Upper lobe of left lung (tissue), 6 donors: ENCODE measurements at regions not wholly inside any gene's neighbourhood (a gene's known extent, or its start where the extent isn't known, plus 50 kb on each side); places are given as distances from the start of the nearest gene placed in this dataset.

Experiments used
- ATAC-seq, 2 donors: fragments of 200-7000 bp; cut with Tn5 transposase; one replicate each; pipeline ENCODE4 v1.9.1; 2022; ENCODE audit warnings: mild to moderate bottlenecking in 2 of 2, moderate library complexity in 2 of 2; ENCODE audit not compliant: low FRiP score in 2 of 2
- DNase-seq, 2 donors: peaks; one replicate each; pipeline ENCODE4 v3.0.0-alpha.2; 2019 to 2020
- H3K27ac ChIP-seq, 4 donors: fragments of 200-600 bp; sonication (generic); one replicate each; pipeline ENCODE4 v1.5.1; 2016 to 2019
- H3K27me3 ChIP-seq, 4 donors: fragments of 200-600 bp; sonication (generic); one replicate each; pipeline ENCODE4 v1.5.1; 2017 to 2019
- H3K36me3 ChIP-seq, 4 donors: fragments of 200-600 bp; sonication (generic); one replicate each; pipeline ENCODE4 v1.5.1; 2016 to 2019
- H3K4me1 ChIP-seq, 4 donors: fragments of 200-600 bp; sonication (generic); one replicate each; pipeline ENCODE4 v1.5.1; 2018 to 2019
- H3K4me3 ChIP-seq, 4 donors: fragments of 200-600 bp; sonication (generic); one replicate each; pipeline ENCODE4 v1.5.1; 2017 to 2019; ENCODE audit warnings: mild to moderate bottlenecking in 2 of 4, moderate library complexity in 1 of 4
- H3K9me3 ChIP-seq, 4 donors: fragments of 200-600 bp; sonication (generic); one replicate each; pipeline ENCODE4 v1.5.1; 2018 to 2019
- CTCF ChIP-seq, 6 experiments: fragments of 450-650 bp in 4 of 6; fragments of 200-600 bp in 2 of 6; sonication (generic) in 2 of 6; IDR thresholded peaks; one replicate each; pipeline ENCODE4 v1.5.1; 2016 to 2019; ENCODE audit warnings: antibody characterized with exemption in 6 of 6
- EP300 ChIP-seq, 4 donors: sonication (generic); formaldehyde crosslinking; IDR thresholded peaks; one replicate each; pipeline ENCODE4 v1.5.1; 2017; ENCODE audit warnings: antibody characterized with exemption in 4 of 4, control low read depth in 2 of 4
- POLR2A ChIP-seq, 4 donors: fragments of 450-650 bp; IDR thresholded peaks; one replicate each; pipeline ENCODE4 v1.5.1; 2016 to 2017; ENCODE audit warnings: antibody characterized with exemption in 4 of 4, mild to moderate bottlenecking in 2 of 4
- POLR2AphosphoS5 ChIP-seq, 2 donors: sonication (generic); formaldehyde crosslinking; IDR thresholded peaks; one replicate each; pipeline ENCODE4 v1.5.1; 2017; ENCODE audit warnings: antibody characterized with exemption in 2 of 2
- WGBS, 2 donors: methylation state at CpG; one replicate each; pipeline ENCODE4 v1.1.5; 2017 to 2018; 5-methylcytosine and 5-hydroxymethylcytosine counted together
- donor health status: DM: no; HTN: no; CAD: no; lungs with moderate emphysema.
- donor health status: DM: no; HTN: yes; CAD: no; lungs with severe emphysema.

DNA sequence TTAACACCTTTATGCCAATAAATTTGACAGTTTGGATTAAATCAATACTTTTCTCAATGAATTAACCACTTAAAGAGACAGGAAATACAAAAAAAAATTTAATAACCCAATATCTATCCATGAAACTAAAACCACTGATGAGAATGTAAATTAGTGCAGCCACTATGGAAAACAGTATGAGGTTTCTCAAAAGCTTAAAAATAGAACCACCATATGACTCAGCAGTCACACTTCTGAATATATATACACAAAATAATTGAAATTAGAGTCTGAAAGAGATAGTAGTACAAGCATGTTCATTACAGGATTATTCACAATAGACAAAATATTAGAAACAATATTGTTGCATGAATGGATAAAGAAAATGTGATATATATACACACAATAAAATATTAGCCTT is 382.1 kb upstream of the SETBP1 start:
- Histone ChIP-seq H3K27me3 (no peaks in the 10 kb centered on the region), H3K4me3 (no peak overlapping the region), H3K36me3 (no peaks in the 10 kb centered on the region), H3K9me3 (no peaks in the 10 kb centered on the region), H3K4me1 (no peaks in the 10 kb centered on the region), H3K27ac (no peak overlapping the region)
- no peak for DNase-seq
- ATAC-seq: no peak
- TF ChIP-seq EP300 (IDR thresholded peaks at IDR 0.05): no peak
- no peak for TF ChIP-seq POLR2A (IDR thresholded peaks at IDR 0.05)
- no peak for TF ChIP-seq CTCF (IDR thresholded peaks at IDR 0.05)
- TF ChIP-seq POLR2AphosphoS5 (IDR thresholded peaks at IDR 0.05): no peak

DNA sequence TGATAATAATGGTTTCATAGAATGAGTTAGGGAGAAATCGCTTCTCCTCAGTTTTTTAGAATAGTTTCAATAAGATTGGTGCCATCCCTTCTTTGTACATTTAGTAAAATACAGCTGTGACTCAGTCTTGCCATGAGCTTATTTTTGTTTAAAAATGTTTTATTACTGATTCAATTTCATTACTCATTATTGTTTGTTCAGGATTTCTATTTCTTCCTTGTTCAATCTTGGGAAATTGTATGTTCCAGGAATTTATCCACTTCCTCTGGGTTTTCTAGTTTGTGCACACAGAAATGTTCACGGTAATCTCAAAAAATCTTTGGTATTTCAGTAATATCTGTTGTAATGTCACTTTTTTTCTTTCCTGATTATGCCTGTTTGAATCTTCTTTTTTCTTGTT is 371.5 kb upstream of the SETBP1 start:
- no peak for DNase-seq
- no peak for ATAC-seq
- Histone ChIP-seq H3K27ac (no peak overlapping the region), H3K27me3 (no peaks in the 10 kb centered on the region), H3K4me3 (no peak overlapping the region), H3K9me3 (no peaks in the 10 kb centered on the region), H3K4me1 (no peaks in the 10 kb centered on the region), H3K36me3 (no peaks in the 10 kb centered on the region)
- TF ChIP-seq CTCF (IDR thresholded peaks at IDR 0.05) (no peak), EP300 (IDR thresholded peaks at IDR 0.05) (no peak), POLR2AphosphoS5 (IDR thresholded peaks at IDR 0.05) (no peak), POLR2A (IDR thresholded peaks at IDR 0.05) (no peak)
- 73 to 85% methylated on average over 2 of the region's 2 CpGs for WGBS, 2 donors

DNA sequence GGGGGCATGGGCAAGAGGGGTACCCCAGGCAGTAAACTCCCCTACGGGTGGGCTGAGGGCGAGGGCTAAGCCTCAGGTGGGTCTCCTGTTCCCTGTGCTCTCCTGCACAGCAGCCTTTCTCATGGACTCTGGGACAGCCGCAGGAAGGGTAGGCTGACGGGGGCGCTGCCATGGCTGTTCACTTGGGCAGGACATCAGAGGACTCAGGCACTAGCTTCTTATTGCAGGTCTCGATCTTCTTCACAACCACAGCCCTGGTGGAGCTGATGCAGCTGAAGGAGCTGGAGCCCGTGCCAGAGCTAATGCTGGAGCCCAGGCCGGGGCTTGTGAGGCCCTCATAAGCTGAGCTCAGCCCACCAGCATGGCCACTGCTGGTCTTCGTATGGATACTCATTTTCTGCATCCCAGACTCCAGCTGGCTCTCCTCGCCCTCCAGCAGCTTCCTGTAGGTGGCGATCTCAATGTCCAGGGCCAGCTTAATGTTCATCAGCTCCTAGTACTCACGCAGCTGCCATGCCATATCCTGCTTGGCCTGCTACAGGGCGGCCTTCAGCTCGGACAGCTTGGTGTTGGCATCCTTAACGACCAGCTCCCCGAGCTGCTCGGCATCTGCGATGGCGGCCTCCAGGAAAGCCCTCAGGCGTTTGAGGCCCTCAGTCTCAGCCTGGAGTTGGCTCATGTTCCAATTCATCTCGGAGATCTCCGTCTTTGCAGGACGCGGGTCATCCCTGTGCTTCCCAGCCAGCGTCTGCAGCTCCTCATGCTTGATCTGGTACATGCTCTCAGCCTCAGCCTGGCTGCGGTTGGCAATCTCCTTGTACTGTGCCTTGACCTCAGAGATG is 359.8 kb upstream of the SETBP1 start:
- no peaks in the 10 kb centered on the region for H3K9me3 ChIP-seq
- no peak for ATAC-seq
- WGBS, 2 donors: 95 to 96% methylated on average over 22 to 23 of the region's 26 CpGs
- H3K36me3 ChIP-seq: no peaks in the 10 kb centered on the region
- no peaks in the 10 kb centered on the region for H3K4me1 ChIP-seq
- TF ChIP-seq EP300 (IDR thresholded peaks at IDR 0.05) (no peak), POLR2A (IDR thresholded peaks at IDR 0.05) (no peak), POLR2AphosphoS5 (IDR thresholded peaks at IDR 0.05) (no peak), CTCF (IDR thresholded peaks at IDR 0.05) (no peak)
- peak in 1 of 2 donors; percentile 43 for DNase-seq
- no peak overlapping the region for H3K27ac ChIP-seq
- H3K27me3 ChIP-seq: no peaks in the 10 kb centered on the region
- H3K4me3 ChIP-seq: no peak overlapping the region

DNA sequence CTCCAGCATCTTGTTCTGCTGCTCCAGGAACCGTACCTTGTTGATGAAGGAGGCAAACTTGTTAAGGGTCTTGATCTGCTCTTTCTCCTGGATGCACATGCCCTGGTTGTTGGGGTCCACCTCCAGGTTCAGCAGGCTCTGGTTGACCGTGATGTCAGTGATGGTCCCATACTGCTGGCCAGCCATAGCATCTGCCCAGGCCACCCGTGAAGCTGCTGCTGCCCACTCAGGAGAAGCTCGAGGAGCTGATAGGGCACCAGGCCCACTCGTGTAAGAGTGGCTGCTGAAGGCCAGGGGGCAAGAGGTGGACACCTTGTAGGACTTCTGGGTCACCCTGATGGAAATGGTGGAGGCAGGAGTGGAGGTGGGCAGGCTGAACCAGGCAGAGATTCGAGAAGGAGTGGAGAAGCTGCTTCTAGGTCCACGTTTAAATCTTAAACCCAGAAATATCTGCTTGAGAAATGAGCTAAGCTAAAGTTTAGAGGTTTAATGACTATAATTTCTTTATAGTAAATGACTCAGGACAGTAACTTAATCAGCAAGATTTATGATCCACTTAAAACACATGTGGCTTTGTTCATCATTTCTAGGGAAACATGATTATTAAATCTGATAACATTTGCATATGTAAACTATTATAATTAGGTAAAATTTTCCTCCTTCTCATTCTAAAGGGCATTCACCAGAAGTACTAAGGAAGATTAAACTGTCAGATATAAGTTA is 358.7 kb upstream of the SETBP1 start:
- TF ChIP-seq POLR2AphosphoS5 (IDR thresholded peaks at IDR 0.05) (no peak), CTCF (IDR thresholded peaks at IDR 0.05) (no peak), POLR2A (IDR thresholded peaks at IDR 0.05) (no peak), EP300 (IDR thresholded peaks at IDR 0.05) (no peak)
- no peaks in the 10 kb centered on the region for H3K27me3 ChIP-seq
- no peaks in the 10 kb centered on the region for H3K4me1 ChIP-seq
- 78 to 81% methylated on average over 3 to 7 of the region's 7 CpGs for WGBS, 2 donors
- H3K9me3 ChIP-seq: no peaks in the 10 kb centered on the region
- DNase-seq (no peak), ATAC-seq (no peak)
- H3K36me3 ChIP-seq: no peaks in the 10 kb centered on the region
- no peak overlapping the region for H3K4me3 ChIP-seq
- H3K27ac ChIP-seq: no peak overlapping the region
